Endothelial cell of umbilical vein (primary cell): ENCODE measurements at regions not wholly inside any gene's neighbourhood (a gene's known extent, or its start where the extent isn't known, plus 50 kb on each side); places are given as distances from the start of the nearest gene placed in this dataset.

ENCODE experiments used
- BruUV-seq: library from RNA; stranded (reverse); fragments of 400-500 nt; replicated peaks from 2 replicates; lab custom pipeline; 2021; lab: Mats Ljungman, UMichigan
- CTCF ChIA-PET: fragments of 300-600, 350-600 bp; sonication (Branson Sonifier 250); formaldehyde crosslinking; loops from one replicate; lab custom pipeline; 2021; ENCODE audit warnings: antibody characterized with exemption, inconsistent platforms; lab: Charles Lee
- POLR2A ChIA-PET: fragments of 300-600, 350-600 bp; sonication (Branson Sonifier 250); formaldehyde crosslinking; loops from one replicate; lab custom pipeline; 2021; ENCODE audit warnings: antibody characterized with exemption, inconsistent platforms; lab: Charles Lee
- DNase-seq: peaks from one replicate; pipeline ENCODE4 v3.0.0-alpha.2; 2011; ENCODE audit warnings: low read depth, low spot score
- FAIRE-seq: peaks from 2 replicates; lab custom pipeline; 2011; peaks lifted over from hg19 to GRCh38; lab: Jason Lieb, UNC
- H2AFZ ChIP-seq: 2 replicates; pipeline ENCODE4 v1.6.0; 2012; ENCODE audit warnings: low read depth, low read length, control low read depth, inconsistent platforms
- H3K27ac ChIP-seq: 2 replicates; pipeline ENCODE4 v1.5.1; 2011; ENCODE audit warnings: low read depth, mild to moderate bottlenecking, control low read depth, low read length, moderate library complexity; ENCODE audit not compliant: insufficient read depth
- H3K27me3 ChIP-seq, 2 experiments: 2 replicates each; pipeline versions ENCODE4 v1.6.0 to v1.6.1; 2011; ENCODE audit warnings: low read length in 2 of 2, mixed read lengths in 1 of 2; ENCODE audit not compliant: control insufficient read depth in 2 of 2, insufficient read depth in 2 of 2
- H3K36me3 ChIP-seq, 2 experiments: 2 replicates in 1 of 2; 3 replicates in 1 of 2; pipeline ENCODE4 v1.5.1; 2011; ENCODE audit warnings: low read length in 2 of 2, mild to moderate bottlenecking in 1 of 2, moderate library complexity in 1 of 2; ENCODE audit not compliant: control insufficient read depth in 2 of 2, insufficient read depth in 2 of 2; ENCODE audit errors: extremely low read depth in 1 of 2
- H3K4me1 ChIP-seq: 3 replicates; pipeline ENCODE4 v1.5.1; 2011; ENCODE audit warnings: mild to moderate bottlenecking, low read length; ENCODE audit not compliant: control insufficient read depth, insufficient read depth; ENCODE audit errors: extremely low read depth
- H3K4me2 ChIP-seq: 2 replicates; pipeline ENCODE4 v1.6.1; 2011; ENCODE audit warnings: low read length, control low read depth, mixed read lengths; ENCODE audit not compliant: insufficient read depth
- H3K4me3 ChIP-seq, 3 experiments: fragments of 200-600 bp in 1 of 3; sonication (generic), shearing (Covaris generic) in 1 of 3; replicated peaks in 1 of 3; 2 replicates each; pipeline ENCODE4 v1.5.1; 2011 to 2016; ENCODE audit warnings: control low read depth in 3 of 3, low read length in 3 of 3, mild to moderate bottlenecking in 2 of 3, inconsistent platforms in 1 of 3, low read depth in 1 of 3, moderate library complexity in 1 of 3; ENCODE audit not compliant: insufficient read depth in 1 of 3
- H3K79me2 ChIP-seq: 2 replicates; pipeline ENCODE4 v1.6.0; 2012; ENCODE audit warnings: low read length, inconsistent platforms; ENCODE audit not compliant: control insufficient read depth, insufficient read depth
- H3K9ac ChIP-seq: replicated peaks from 2 replicates; pipeline ENCODE3; 2011; ENCODE audit warnings: low read length, control low read depth; ENCODE audit not compliant: insufficient read depth; ENCODE audit errors: extremely low read depth
- H3K9me1 ChIP-seq: replicated peaks from 3 replicates; pipeline ENCODE4 v1.6.0; 2011; ENCODE audit warnings: mild to moderate bottlenecking, low read length; ENCODE audit not compliant: control insufficient read depth, insufficient read depth; ENCODE audit errors: extremely low read depth
- H3K9me3 ChIP-seq: replicated peaks from 2 replicates; pipeline ENCODE4 v1.5.1; 2012; ENCODE audit warnings: low read length, inconsistent platforms; ENCODE audit not compliant: control insufficient read depth, insufficient read depth
- H4K20me1 ChIP-seq: replicated peaks from 2 replicates; pipeline ENCODE3; 2011; ENCODE audit warnings: mild to moderate bottlenecking, low read length; ENCODE audit not compliant: control insufficient read depth, insufficient read depth; ENCODE audit errors: extremely low read depth
- EZH2 ChIP-seq: IDR thresholded peaks from 2 replicates; pipeline ENCODE4 v1.6.1; 2012; ENCODE audit warnings: borderline replicate concordance, low read depth, mild to moderate bottlenecking, moderate library complexity, low read length, inconsistent platforms; ENCODE audit not compliant: severe bottlenecking
- FOS ChIP-seq: IDR thresholded peaks from 2 replicates; pipeline ENCODE4 v1.6.1; 2011; ENCODE audit warnings: mild to moderate bottlenecking, low read length, moderate library complexity, borderline replicate concordance; ENCODE audit not compliant: insufficient read depth
- GATA2 ChIP-seq: IDR thresholded peaks from 2 replicates; pipeline ENCODE4 v1.7.0; 2011; ENCODE audit warnings: low read depth, mild to moderate bottlenecking, moderate library complexity, mixed read lengths, low read length; ENCODE audit not compliant: insufficient read length, insufficient read depth
- JUN ChIP-seq: IDR thresholded peaks from 2 replicates; pipeline ENCODE4 v1.6.1; 2011; ENCODE audit warnings: borderline replicate concordance, low read depth; ENCODE audit not compliant: insufficient read length, insufficient read depth
- MYC ChIP-seq: IDR thresholded peaks from one replicate; pipeline ENCODE4 v1.6.1; 2011; ENCODE audit warnings: mild to moderate bottlenecking, low read depth, low read length
- POLR2A ChIP-seq: IDR thresholded peaks from 2 replicates; pipeline ENCODE4 v1.6.1; 2012; ENCODE audit warnings: low read depth, mild to moderate bottlenecking, control low read depth, low read length
- POLR2AphosphoS5 ChIP-seq: IDR thresholded peaks from 2 replicates; pipeline ENCODE4 v1.6.1; 2012; ENCODE audit warnings: low read depth, mild to moderate bottlenecking, control low read depth, low read length, moderate library complexity; ENCODE audit not compliant: insufficient read depth
- dilution Hi-C: fragments of 300-500 bp; cut with MboI; formaldehyde crosslinking; loops from one replicate; pipeline ENCODE4 v1.15.0; 2019; ENCODE audit warnings: low sequenced_read_pairs; ENCODE audit not compliant: extremely low pct_ligation_motif_present
- intact Hi-C: fragments of 100-400 bp; cut with micrococcal nuclease; formaldehyde crosslinking; loops from one replicate; pipeline ENCODE4 v1.10.0; 2022
- TF ChIP-seq, protein P1 (sequence below), 2 donors: IDR thresholded peaks; 1 replicate in 1 of 2; 2 replicates in 1 of 2; pipeline ENCODE4 v1.5.1; 2011; ENCODE audit warnings: low read length in 2 of 2, mild to moderate bottlenecking in 2 of 2, moderate library complexity in 2 of 2, control low read depth in 1 of 2, inconsistent platforms in 1 of 2, low read depth in 1 of 2; ENCODE audit not compliant: insufficient read depth in 1 of 2; ENCODE audit errors: extremely low read depth in 1 of 2
- TF ChIP-seq, protein P2 (sequence below): IDR thresholded peaks from 2 replicates; pipeline ENCODE4 v1.6.1; 2011; ENCODE audit not compliant: insufficient read depth, insufficient read length

DNA sequence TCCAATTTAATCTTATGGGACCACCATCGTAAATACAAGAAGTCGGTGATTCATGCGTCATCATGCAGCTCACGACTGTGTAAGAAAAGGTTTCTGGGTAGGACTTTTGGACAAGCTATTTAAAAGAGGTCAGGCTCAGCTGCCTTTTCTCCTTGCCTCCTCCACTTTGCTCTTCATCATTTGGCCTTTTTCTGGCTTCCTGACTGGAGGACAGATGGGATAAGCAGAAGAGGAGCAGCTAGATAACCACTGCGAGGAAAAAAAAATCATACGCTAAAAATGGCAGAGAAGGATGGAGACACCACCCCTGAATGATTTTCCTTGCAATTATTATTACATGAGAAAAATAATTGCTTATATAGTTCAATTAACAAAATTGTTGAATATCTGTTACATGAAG, 294.3 kb upstream of the FSTL5 start:
- TF ChIP-seq JUN (no peak), MYC (no peak), POLR2A (no peak)

DNA sequence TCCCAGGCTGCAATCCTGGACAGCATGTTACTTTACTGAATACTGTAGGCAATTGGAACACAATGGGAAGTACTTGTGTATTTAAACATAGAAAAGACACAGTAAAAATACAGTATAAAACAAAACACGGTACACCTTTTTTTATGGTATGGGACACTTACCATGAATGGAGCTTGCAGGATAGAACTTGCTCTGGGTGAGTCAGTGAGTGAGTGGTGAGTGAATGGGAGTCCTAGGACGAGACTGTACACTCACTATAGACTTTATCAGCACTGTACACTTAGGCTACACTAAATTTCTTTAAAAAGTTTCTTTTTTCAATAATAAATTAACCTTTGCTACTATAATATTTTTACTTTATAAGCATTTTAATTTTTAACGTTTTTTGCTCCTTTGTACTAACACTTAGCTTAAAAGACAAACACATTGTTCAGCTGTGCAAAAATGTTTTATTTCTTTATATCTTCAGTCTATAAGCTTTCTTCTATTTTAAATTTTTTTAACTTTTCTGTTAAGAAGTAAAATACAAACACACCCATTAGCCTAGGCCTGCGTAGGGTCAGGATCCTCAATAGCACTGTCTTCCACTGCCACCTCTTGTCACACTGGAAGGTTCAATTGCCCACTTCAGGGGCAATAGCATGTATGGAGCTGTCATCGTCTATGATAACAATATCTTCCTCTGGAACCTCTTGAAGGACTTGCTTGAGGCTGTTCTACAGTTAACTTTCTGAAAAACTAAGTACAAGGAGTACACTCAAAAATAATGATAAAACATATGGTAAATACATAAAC, 293.5 kb upstream of the FSTL5 start:
- no peak overlapping the region for H2AFZ ChIP-seq
- no peaks in the 10 kb centered on the region for H3K36me3 ChIP-seq
- dilution Hi-C loops (no loop called here), intact Hi-C loops (no loop called here)
- no peak overlapping the region for H3K27ac ChIP-seq
- H4K20me1 ChIP-seq, result no peaks in the 10 kb centered on the region
- CTCF ChIA-PET, result no interaction called here
- H3K27me3 ChIP-seq, result no peaks in the 10 kb centered on the region
- no peak overlapping the region for H3K9ac ChIP-seq
- H3K4me3 ChIP-seq, result no peak overlapping the region
- no peak for DNase-seq
- BruUV-seq, result no TSS peak
- no peaks in the 10 kb centered on the region for H3K4me1 ChIP-seq
- no peaks in the 10 kb centered on the region for H3K9me3 ChIP-seq
- no peaks in the 10 kb centered on the region for H3K79me2 ChIP-seq
- H3K9me1 ChIP-seq, result no peaks in the 10 kb centered on the region
- POLR2A ChIA-PET, result no interaction called here
- TF ChIP-seq MYC (no peak), POLR2A (no peak), FOS (no peak), JUN (no peak), POLR2AphosphoS5 (no peak), GATA2 (no peak), EZH2 (no peak)
- TF ChIP-seq, protein P1, sequence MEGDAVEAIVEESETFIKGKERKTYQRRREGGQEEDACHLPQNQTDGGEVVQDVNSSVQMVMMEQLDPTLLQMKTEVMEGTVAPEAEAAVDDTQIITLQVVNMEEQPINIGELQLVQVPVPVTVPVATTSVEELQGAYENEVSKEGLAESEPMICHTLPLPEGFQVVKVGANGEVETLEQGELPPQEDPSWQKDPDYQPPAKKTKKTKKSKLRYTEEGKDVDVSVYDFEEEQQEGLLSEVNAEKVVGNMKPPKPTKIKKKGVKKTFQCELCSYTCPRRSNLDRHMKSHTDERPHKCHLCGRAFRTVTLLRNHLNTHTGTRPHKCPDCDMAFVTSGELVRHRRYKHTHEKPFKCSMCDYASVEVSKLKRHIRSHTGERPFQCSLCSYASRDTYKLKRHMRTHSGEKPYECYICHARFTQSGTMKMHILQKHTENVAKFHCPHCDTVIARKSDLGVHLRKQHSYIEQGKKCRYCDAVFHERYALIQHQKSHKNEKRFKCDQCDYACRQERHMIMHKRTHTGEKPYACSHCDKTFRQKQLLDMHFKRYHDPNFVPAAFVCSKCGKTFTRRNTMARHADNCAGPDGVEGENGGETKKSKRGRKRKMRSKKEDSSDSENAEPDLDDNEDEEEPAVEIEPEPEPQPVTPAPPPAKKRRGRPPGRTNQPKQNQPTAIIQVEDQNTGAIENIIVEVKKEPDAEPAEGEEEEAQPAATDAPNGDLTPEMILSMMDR (IDR thresholded peaks at IDR 0.05; ENCODE audit: extremely low read depth in 1 of 2, insufficient read depth in 1 of 2, low read depth in 1 of 2, low read length in 2 of 2), result no peak
- TF ChIP-seq, protein P2, sequence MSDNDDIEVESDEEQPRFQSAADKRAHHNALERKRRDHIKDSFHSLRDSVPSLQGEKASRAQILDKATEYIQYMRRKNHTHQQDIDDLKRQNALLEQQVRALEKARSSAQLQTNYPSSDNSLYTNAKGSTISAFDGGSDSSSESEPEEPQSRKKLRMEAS, result no peak
- no peak overlapping the region for H3K4me2 ChIP-seq
- FAIRE-seq, result no peak

More for the DNA sequence above, 294.3 kb upstream of the FSTL5 start:
- Histone ChIP-seq H3K27ac (no peak overlapping the region), H3K4me3 (no peak overlapping the region), H3K4me1 (no peaks in the 10 kb centered on the region), H3K27me3 (no peaks in the 10 kb centered on the region), H3K36me3 (no peaks in the 10 kb centered on the region), H4K20me1 (no peaks in the 10 kb centered on the region), H3K4me2 (no peak overlapping the region), H3K9me3 (no peaks in the 10 kb centered on the region), H3K79me2 (no peaks in the 10 kb centered on the region), H3K9ac (no peak overlapping the region), H2AFZ (no peak overlapping the region), H3K9me1 (no peaks in the 10 kb centered on the region)
- BruUV-seq, result no TSS peak
- intact Hi-C loops (no loop called here), dilution Hi-C loops (no loop called here)
- FAIRE-seq (no peak), DNase-seq (no peak)
- ChIA-PET POLR2A (no interaction called here), CTCF (no interaction called here)
